ENCODE measurements at regions not wholly inside any gene's neighbourhood (a gene's known extent, or its start where the extent isn't known, plus 50 kb on each side); places are given as distances from the start of the nearest gene placed in this dataset.

DNA sequence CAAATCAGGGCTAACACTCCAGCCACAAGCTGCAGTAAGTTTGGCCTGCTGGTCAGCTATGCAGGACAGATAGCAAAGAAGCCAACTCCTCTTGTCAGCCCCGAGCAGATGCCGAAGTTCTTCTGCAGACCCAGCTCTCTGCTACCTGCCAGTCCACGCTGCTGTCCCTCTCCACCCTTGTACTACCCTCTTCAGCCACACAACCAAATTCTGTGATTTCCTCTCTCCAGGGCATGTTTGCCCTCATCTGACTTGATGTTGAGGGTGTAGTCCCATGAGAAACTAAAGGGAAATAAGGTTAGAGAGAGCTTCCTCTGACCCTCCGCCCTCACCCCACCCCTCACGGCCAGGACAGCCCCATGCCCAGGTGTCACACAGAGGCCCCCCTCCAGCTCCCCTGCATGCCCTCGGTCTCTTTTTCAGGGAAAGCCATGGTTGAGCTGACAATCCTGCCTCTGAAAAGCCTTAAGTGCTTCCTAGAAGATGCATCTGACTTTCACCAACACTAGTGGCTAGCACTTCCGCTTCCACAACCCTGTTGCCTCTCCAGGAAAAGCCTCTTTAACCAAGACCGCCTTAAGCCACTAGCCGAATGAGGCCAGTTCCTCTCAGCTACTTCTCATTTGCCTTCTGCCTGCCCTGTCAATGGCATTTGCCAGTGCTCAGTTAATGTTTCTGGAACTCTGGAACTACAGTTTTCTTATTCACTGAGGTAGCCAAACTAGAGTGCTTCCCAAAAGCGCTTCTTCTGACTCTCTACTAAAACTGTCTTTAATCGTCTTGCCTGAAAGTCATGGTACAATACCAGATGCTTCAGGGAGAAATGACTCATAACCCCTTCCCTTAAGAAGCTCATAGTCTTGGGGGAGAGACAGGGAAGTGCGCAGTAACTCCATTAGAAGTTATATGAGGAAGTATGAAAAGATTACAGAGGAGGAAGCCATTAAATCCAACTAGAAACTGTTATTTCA, 300.4 kb upstream of the STT3B start:
- DNase-seq: no peak

GRCh38 chr3:31234145-31234544, 298.6 kb upstream of the STT3B start:
- no peak for DNase-seq

- DNase-seq: peak; percentile 30
These were observed 297.5 kb upstream of the STT3B start for GRCh38 chr3:31235062-31235700.

GRCh38 chr3:31237887-31238286, 294.8 kb upstream of the STT3B start:
- DNase-seq: no peak

DNA sequence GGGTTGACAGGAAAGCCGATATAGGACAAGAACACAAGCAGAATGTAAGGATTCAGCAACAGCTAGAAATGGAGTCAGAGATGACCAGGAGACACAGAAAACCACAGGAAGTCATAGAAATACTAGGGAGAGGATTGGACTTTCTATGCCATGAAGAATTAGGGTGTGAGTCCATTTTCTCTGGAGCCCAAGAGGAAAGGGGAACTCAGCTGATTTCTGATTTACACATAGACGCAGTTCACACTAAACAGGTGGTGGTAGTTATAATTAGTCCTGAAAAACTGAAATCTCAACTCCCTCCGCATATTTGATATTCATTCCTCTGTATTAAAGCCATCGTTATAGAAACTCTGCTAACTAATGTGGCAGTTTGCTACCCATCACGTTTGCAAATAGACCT, 292.7 kb upstream of the STT3B start:
- no peak for DNase-seq

GRCh38 chr3:31240466-31240865, 292.3 kb upstream of the STT3B start:
- no peak for DNase-seq

- DNase-seq: no peak
These were observed 291.9 kb upstream of the STT3B start for GRCh38 chr3:31240874-31241273.

DNA sequence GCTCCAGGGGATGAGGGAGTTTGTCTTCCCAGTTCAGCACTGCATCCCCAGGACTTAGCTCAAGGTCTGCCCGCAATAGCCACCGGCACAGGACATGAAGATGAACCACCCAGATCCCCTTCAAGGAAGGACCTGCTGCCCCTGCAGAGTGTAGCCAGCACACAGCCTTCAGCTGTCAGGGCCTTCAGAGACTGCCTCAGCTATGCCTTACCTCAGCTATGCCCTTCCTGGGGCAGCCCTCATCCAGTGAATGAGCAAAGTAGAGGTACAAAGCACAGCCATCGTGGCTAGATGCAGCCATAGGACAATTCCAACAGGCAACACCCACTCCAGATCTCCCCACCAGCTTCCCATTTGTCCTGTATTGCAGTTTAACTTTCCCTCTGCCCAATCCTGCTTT, 291.2 kb upstream of the STT3B start:
- DNase-seq: no peak

- no peak for DNase-seq
These were observed 290.4 kb upstream of the STT3B start for GRCh38 chr3:31242026-31242960.

- no peak for DNase-seq
These were observed 287.6 kb upstream of the STT3B start for GRCh38 chr3:31244929-31245817.

- no peak for DNase-seq
These were observed 286.2 kb upstream of the STT3B start for GRCh38 chr3:31246293-31247062.

GRCh38 chr3:31247063-31247447, 285.7 kb upstream of the STT3B start:
- no peak for DNase-seq

GRCh38 chr3:31247850-31248562, 284.7 kb upstream of the STT3B start:
- DNase-seq: no peak

- no peak for DNase-seq
These were observed 284.1 kb upstream of the STT3B start for GRCh38 chr3:31248563-31248992.

GRCh38 chr3:31249545-31249944, 283.2 kb upstream of the STT3B start:
- DNase-seq: no peak

DNA sequence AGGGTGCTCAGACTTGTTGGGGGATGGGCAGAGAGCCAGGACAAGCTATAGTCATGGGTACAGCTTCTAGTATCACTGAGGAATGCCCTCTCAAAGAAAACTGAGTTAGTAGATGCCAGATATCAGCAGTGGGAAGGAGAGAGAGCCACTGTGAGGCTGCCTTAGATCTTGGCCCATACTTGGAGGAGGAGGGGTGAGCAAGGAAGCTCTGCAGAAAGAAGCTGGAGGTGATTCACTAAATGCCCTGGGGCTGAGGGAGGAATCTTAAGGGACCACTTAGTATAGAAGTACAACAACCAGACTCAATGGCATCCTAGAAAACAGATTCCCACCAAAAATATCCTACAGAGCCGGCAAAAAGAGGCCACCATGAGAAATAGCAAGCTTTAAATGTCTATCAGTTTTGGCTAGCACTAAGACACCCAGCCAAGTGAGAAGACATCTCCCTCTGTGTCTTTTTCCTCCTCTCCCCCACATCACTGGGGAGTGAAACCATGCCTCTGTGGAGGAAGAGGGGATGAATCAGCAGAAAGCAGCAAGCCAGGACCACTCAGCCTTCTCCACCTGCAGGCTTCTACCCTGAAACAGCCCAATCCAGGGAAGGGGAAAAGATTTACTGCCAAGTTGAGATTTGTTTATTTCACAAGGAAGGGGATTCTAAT, 282.5 kb upstream of the STT3B start:
- no peak for DNase-seq

DNA sequence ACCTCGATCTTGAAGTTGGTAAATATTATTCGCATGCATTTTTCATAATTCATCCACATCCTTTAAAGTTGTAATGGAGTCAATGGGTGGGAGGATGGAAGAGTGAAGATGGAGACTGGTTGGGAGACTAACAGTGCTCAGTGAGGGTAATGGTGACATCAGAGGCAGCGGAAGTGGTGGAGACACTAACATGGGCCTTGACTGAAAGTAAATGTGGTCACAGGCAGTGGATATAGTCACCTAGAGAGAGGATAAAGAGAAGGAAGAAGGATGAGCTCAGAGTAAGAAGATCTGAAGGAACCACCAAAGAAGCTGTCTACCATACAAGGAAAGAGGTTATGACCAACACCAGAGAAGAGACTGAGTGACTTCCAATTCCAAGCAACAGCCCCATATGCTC, 281.6 kb upstream of the STT3B start:
- no peak for DNase-seq

DNA sequence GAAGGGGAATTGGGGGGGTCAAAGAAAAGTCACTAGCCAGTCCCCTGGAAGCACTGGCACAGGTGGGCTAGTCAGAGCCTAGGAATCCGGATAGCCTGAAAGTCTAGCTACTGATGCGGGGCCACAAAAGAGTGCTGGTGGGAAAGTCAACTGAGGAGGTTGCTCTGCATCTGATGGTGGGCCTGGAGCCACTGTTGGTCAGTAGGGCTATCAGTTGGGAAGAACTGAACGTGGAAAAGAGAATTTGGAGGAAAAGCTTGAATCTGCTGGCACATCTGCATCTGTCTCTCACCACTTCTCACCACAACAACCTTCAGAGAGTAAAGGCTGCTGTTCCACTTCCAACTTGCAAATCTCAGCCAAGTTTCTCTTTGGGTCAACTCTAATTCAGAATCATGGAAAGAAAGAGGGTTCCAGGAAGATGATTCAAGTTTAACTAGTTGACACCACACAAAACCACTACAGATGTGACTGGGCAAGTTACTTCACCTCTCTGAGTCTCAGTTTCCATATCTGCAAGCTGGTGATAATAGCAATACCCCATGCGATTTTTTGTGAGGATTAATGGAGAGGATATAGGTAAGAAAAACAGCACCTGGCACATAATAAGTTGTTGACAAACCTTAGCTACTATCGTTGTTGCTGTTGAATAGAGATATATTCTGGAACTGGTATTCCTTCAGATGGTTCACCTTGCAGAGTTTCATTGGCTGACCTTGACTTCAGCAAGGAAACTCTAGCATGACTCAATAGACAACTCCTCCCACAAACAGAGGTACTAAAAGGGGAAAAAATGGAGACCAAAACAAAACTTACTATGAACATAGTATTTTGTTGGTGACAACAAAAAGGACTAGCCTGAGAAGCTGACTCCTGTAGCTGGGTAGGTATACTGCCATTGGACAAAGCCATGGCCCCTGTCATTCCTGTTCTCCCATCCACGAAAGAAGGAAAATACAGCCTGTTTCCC, 280.2 kb upstream of the STT3B start:
- no peak for DNase-seq

GRCh38 chr3:31253782-31254181, 278.9 kb upstream of the STT3B start:
- no peak for DNase-seq
